IMR-90 (cell line): ENCODE measurements at regions not wholly inside any gene's neighbourhood (a gene's known extent, or its start where the extent isn't known, plus 50 kb on each side); places are given as distances from the start of the nearest gene placed in this dataset.

Experiments
- BHLHE40 ChIP-seq: fragments of 150-350 bp; IDR thresholded peaks from 2 replicates; pipeline ENCODE4 v1.6.1; 2016; ENCODE audit warnings: mild to moderate bottlenecking, low read depth, low read length
- CEBPB ChIP-seq: IDR thresholded peaks from 2 replicates; pipeline ENCODE4 v1.6.1; 2012; ENCODE audit warnings: low read depth, low read length, improper control_type of control experiment
- ELK1 ChIP-seq: fragments of 150-350 bp; IDR thresholded peaks from 2 replicates; pipeline ENCODE4 v1.6.1; 2016; ENCODE audit warnings: low read depth, mild to moderate bottlenecking, low read length, moderate library complexity, borderline replicate concordance
- FOS ChIP-seq: fragments of 150-350 bp; IDR thresholded peaks from 2 replicates; pipeline ENCODE4 v1.6.1; 2016; ENCODE audit warnings: low read depth, low read length
- MAFK ChIP-seq: IDR thresholded peaks from 2 replicates; pipeline ENCODE4 v1.6.1; 2012; ENCODE audit warnings: low read depth, low read length, improper control_type of control experiment
- MAZ ChIP-seq: IDR thresholded peaks from 2 replicates; pipeline ENCODE4 v1.6.1; 2012; ENCODE audit warnings: low read depth, mild to moderate bottlenecking, low read length, improper control_type of control experiment, moderate library complexity, borderline replicate concordance
- MXI1 ChIP-seq: IDR thresholded peaks from 2 replicates; pipeline ENCODE4 v1.6.1; 2012; ENCODE audit warnings: low read depth, mild to moderate bottlenecking, low read length, moderate library complexity, borderline replicate concordance
- NFE2L2 ChIP-seq: fragments of 150-350 bp; IDR thresholded peaks from 2 replicates; pipeline ENCODE4 v1.6.1; 2016; ENCODE audit warnings: low read depth, mild to moderate bottlenecking, low read length
- POLR2A ChIP-seq: IDR thresholded peaks from 2 replicates; pipeline ENCODE4 v1.6.1; 2012; ENCODE audit warnings: mild to moderate bottlenecking, low read depth, low read length
- RAD21 ChIP-seq: IDR thresholded peaks from 2 replicates; pipeline ENCODE4 v1.6.1; 2012; ENCODE audit warnings: low read length, improper control_type of control experiment
- RFX5 ChIP-seq: IDR thresholded peaks from 2 replicates; pipeline ENCODE4 v1.8.0; 2012; ENCODE audit warnings: low read depth, mild to moderate bottlenecking, low read length, moderate library complexity
- SMC3 ChIP-seq: fragments of 150-350 bp; IDR thresholded peaks from 2 replicates; pipeline ENCODE4 v1.6.1; 2016; ENCODE audit warnings: low read depth, mild to moderate bottlenecking, antibody characterized with exemption, low read length, moderate library complexity
- TF ChIP-seq, protein P1 (sequence below): conservative IDR thresholded peaks from 2 replicates; pipeline ENCODE4 v1.5.1; 2012; ENCODE audit warnings: mild to moderate bottlenecking, low read depth, low read length, improper control_type of control experiment
- TF ChIP-seq, protein P2 (sequence below): fragments of 150-350 bp; IDR thresholded peaks from 2 replicates; pipeline ENCODE4 v1.6.1; 2017; ENCODE audit warnings: mild to moderate bottlenecking, antibody characterized with exemption, low read length, low read depth

DNA sequence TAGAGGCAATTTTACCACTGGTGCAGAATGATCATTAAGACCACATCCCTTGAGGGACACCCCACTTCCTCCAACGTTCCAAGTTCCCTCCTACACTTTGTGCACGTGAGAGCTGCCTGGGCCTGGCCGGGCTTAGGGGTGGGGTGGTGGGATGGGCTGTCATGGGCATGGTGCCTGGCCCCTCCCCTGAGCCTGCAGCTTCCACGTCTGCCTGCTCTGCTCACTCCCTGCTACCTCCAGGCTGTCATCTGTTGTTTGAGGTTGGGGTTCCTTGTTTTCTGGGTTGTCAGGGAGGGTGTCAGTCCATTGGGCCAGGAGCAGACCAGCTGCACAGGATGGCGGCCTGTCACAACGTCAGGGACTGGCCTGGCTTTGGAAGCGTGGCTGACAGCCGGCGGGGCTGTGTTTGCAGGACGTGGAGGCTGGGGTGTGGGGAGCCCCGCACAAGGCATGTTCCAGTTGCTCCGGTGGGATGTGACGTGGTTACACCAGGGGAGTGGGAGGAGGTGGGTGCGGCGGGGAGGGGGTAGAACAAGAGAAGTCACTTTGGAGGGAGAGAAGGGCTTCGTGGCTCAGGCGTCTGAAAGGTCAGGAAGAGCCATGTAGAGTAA, 72.3 kb downstream of the RTP5 start:
- no peak for TF ChIP-seq POLR2A
- TF ChIP-seq, protein P1, sequence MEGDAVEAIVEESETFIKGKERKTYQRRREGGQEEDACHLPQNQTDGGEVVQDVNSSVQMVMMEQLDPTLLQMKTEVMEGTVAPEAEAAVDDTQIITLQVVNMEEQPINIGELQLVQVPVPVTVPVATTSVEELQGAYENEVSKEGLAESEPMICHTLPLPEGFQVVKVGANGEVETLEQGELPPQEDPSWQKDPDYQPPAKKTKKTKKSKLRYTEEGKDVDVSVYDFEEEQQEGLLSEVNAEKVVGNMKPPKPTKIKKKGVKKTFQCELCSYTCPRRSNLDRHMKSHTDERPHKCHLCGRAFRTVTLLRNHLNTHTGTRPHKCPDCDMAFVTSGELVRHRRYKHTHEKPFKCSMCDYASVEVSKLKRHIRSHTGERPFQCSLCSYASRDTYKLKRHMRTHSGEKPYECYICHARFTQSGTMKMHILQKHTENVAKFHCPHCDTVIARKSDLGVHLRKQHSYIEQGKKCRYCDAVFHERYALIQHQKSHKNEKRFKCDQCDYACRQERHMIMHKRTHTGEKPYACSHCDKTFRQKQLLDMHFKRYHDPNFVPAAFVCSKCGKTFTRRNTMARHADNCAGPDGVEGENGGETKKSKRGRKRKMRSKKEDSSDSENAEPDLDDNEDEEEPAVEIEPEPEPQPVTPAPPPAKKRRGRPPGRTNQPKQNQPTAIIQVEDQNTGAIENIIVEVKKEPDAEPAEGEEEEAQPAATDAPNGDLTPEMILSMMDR = no peak
- TF ChIP-seq RFX5 = no peak
- TF ChIP-seq CEBPB = no peak
- no peak for TF ChIP-seq MXI1
- no peak for TF ChIP-seq ELK1
- no peak for TF ChIP-seq RAD21
- no peak for TF ChIP-seq MAFK
- no peak for TF ChIP-seq MAZ
- no peak for TF ChIP-seq NFE2L2
- no peak for TF ChIP-seq SMC3
- no peak for TF ChIP-seq BHLHE40
- TF ChIP-seq, protein P2, sequence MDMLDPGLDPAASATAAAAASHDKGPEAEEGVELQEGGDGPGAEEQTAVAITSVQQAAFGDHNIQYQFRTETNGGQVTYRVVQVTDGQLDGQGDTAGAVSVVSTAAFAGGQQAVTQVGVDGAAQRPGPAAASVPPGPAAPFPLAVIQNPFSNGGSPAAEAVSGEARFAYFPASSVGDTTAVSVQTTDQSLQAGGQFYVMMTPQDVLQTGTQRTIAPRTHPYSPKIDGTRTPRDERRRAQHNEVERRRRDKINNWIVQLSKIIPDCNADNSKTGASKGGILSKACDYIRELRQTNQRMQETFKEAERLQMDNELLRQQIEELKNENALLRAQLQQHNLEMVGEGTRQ = no peak
- no peak for TF ChIP-seq FOS
